HEK293 (cell line): ENCODE measurements at regions not wholly inside any gene's neighbourhood (a gene's known extent, or its start where the extent isn't known, plus 50 kb on each side); places are given as distances from the start of the nearest gene placed in this dataset.
"Not testable (repeated sequence)": the region's sequence is repeated elsewhere in the genome, so short reads cannot be mapped to it uniquely, and the experiment has no call there.

Experiments used
- CTCF ChIA-PET: fragments of 350-600 bp; formaldehyde crosslinking; extraction: SDS; loops from one replicate; lab custom pipeline; 2021; ENCODE audit warnings: antibody characterized with exemption; lab: Yijun Ruan, JAX
- POLR2A ChIA-PET: fragments of 300-600 bp; formaldehyde crosslinking; extraction: SDS; loops from one replicate; lab custom pipeline; 2020; ENCODE audit warnings: antibody characterized with exemption, inconsistent platforms; lab: Yijun Ruan, JAX
- H3K27ac ChIP-seq: fragments of 200-500 bp; sonication (Bioruptor generic); 2 replicates; pipeline ENCODE4 v1.5.1; 2014; ENCODE audit warnings: low read depth, low read length, control low read depth, inconsistent platforms; ENCODE audit errors: extremely low read depth
- H3K36me3 ChIP-seq, 2 experiments: fragments of 200-500 bp in 1 of 2; sonication (Bioruptor generic) in 1 of 2; 1 replicate in 1 of 2; 2 replicates in 1 of 2; pipeline ENCODE4 v1.5.1; 2014 to 2017; ENCODE audit warnings: inconsistent platforms in 2 of 2, low read length in 2 of 2; ENCODE audit not compliant: control insufficient read depth in 2 of 2, insufficient read depth in 1 of 2
- H3K4me1 ChIP-seq: fragments of 200-500 bp; sonication (Bioruptor generic); 2 replicates; pipeline ENCODE4 v1.5.1; 2014; ENCODE audit warnings: mild to moderate bottlenecking, low read length, inconsistent platforms; ENCODE audit not compliant: control insufficient read depth, insufficient read depth
- H3K4me3 ChIP-seq: 2 replicates; pipeline ENCODE4 v1.5.1; 2011; ENCODE audit warnings: low read depth, mild to moderate bottlenecking, control low read depth, low read length, moderate library complexity
- H3K9me3 ChIP-seq: fragments of 200-500 bp; sonication (Bioruptor generic); 2 replicates; pipeline ENCODE4 v1.5.1; 2014; ENCODE audit warnings: low read depth, low read length, inconsistent platforms; ENCODE audit not compliant: control insufficient read depth, insufficient read depth
- KLF1 ChIP-seq: fragments of 450-650 bp; formaldehyde crosslinking; IDR thresholded peaks from 2 replicates; pipeline ENCODE4 v1.5.1; 2016; ENCODE audit warnings: missing biosample characterization, missing genetic modification characterization
- PRDM1 ChIP-seq: fragments of 450-650 bp; formaldehyde crosslinking; IDR thresholded peaks from 2 replicates; pipeline ENCODE4; 2016; ENCODE audit warnings: missing biosample characterization, missing genetic modification characterization
- RBAK ChIP-seq: fragments of 450-650 bp; formaldehyde crosslinking; IDR thresholded peaks from 2 replicates; pipeline ENCODE4 v1.5.1; 2016; ENCODE audit warnings: missing biosample characterization, missing genetic modification characterization
- SETDB1 ChIP-seq: IDR thresholded peaks from one replicate; pipeline ENCODE4 v1.6.1; 2017; ENCODE audit warnings: mild to moderate bottlenecking, low read length, moderate library complexity, mixed read lengths; ENCODE audit not compliant: insufficient read length
- SP3 ChIP-seq: fragments of 450-650 bp; formaldehyde crosslinking; IDR thresholded peaks from 2 replicates; pipeline ENCODE4 v1.5.1; 2016; ENCODE audit warnings: missing biosample characterization, missing genetic modification characterization
- ZBTB49 ChIP-seq: fragments of 450-650 bp; formaldehyde crosslinking; IDR thresholded peaks from 2 replicates; pipeline ENCODE4 v1.5.1; 2016; ENCODE audit warnings: missing biosample characterization, missing genetic modification characterization, low read depth
- ZNF114 ChIP-seq: fragments of 450-650 bp; formaldehyde crosslinking; IDR thresholded peaks from 2 replicates; pipeline ENCODE4 v1.5.0; 2017; ENCODE audit warnings: missing biosample characterization, missing genetic modification characterization
- ZNF148 ChIP-seq: fragments of 450-650 bp; formaldehyde crosslinking; IDR thresholded peaks from 2 replicates; pipeline ENCODE4 v1.5.0; 2017; ENCODE audit warnings: missing biosample characterization, missing genetic modification characterization, borderline replicate concordance
- ZNF169 ChIP-seq: fragments of 450-650 bp; formaldehyde crosslinking; IDR thresholded peaks from 2 replicates; pipeline ENCODE4 v1.5.1; 2016; ENCODE audit warnings: missing biosample characterization, missing genetic modification characterization
- ZNF2 ChIP-seq: fragments of 450-650 bp; formaldehyde crosslinking; IDR thresholded peaks from 2 replicates; pipeline ENCODE4 v1.5.1; 2016; ENCODE audit warnings: missing biosample characterization, missing genetic modification characterization
- ZNF239 ChIP-seq: fragments of 450-650 bp; formaldehyde crosslinking; IDR thresholded peaks from 2 replicates; pipeline ENCODE4 v1.5.1; 2016; ENCODE audit warnings: missing biosample characterization, missing genetic modification characterization
- ZNF280D ChIP-seq: fragments of 450-650 bp; formaldehyde crosslinking; IDR thresholded peaks from 2 replicates; pipeline ENCODE4 v1.5.1; 2016; ENCODE audit warnings: missing biosample characterization, missing genetic modification characterization
- ZNF404 ChIP-seq: fragments of 450-650 bp; formaldehyde crosslinking; IDR thresholded peaks from 2 replicates; pipeline ENCODE4 v1.5.1; 2017; ENCODE audit warnings: missing biosample characterization, missing genetic modification characterization
- ZNF513 ChIP-seq: fragments of 450-650 bp; IDR thresholded peaks from 2 replicates; pipeline ENCODE4 v1.5.1; 2018; ENCODE audit warnings: missing biosample characterization, missing genetic modification characterization
- ZNF704 ChIP-seq: fragments of 450-650 bp; formaldehyde crosslinking; IDR thresholded peaks from 2 replicates; pipeline ENCODE4 v1.5.1; 2016; ENCODE audit warnings: missing biosample characterization, missing genetic modification characterization
- ZNF776 ChIP-seq: fragments of 450-650 bp; formaldehyde crosslinking; IDR thresholded peaks from 2 replicates; pipeline ENCODE4 v1.5.0; 2017; ENCODE audit warnings: missing biosample characterization, missing genetic modification characterization, borderline replicate concordance
- ZSCAN30 ChIP-seq: fragments of 450-650 bp; IDR thresholded peaks from 2 replicates; pipeline ENCODE4 v1.5.1; 2018; ENCODE audit warnings: missing biosample characterization, mild to moderate bottlenecking, missing genetic modification characterization, moderate library complexity
- ZXDB ChIP-seq: fragments of 450-650 bp; formaldehyde crosslinking; IDR thresholded peaks from 2 replicates; pipeline ENCODE4 v1.5.1; 2016; ENCODE audit warnings: missing biosample characterization, missing genetic modification characterization

GRCh38 chr13:66076417-66076816, 1153.7 kb downstream of the PCDH9 start:
- Histone ChIP-seq H3K27ac (no peak overlapping the region), H3K36me3 (no peaks in the 10 kb centered on the region), H3K4me3 (no peak overlapping the region), H3K4me1 (no peaks in the 10 kb centered on the region), H3K9me3 (no peaks in the 10 kb centered on the region)
- ChIA-PET POLR2A (no interaction called here), CTCF (no interaction called here)
- TF ChIP-seq ZNF2 (tag by site-specific recombination) = no peak
- TF ChIP-seq ZNF114 (tag by site-specific recombination) = no peak
- no peak for TF ChIP-seq ZXDB (tag by site-specific recombination)
- no peak for TF ChIP-seq ZNF704 (tag by site-specific recombination)

GRCh38 chr13:66074018-66074615, 1156.0 kb downstream of the PCDH9 start:
- Histone ChIP-seq H3K27ac (no peak overlapping the region), H3K9me3 (no peaks in the 10 kb centered on the region), H3K4me1 (no peaks in the 10 kb centered on the region), H3K36me3 (no peaks in the 10 kb centered on the region), H3K4me3 (no peak overlapping the region)
- ChIA-PET CTCF (no interaction called here), POLR2A (no interaction called here)
- no peak for TF ChIP-seq ZNF169
- TF ChIP-seq SP3 (tag by site-specific recombination) = no peak
- TF ChIP-seq ZNF776 (tag by site-specific recombination) = no peak

GRCh38 chr13:66072097-66072496, 1158.0 kb downstream of the PCDH9 start:
- POLR2A ChIA-PET, H3K4me1 ChIP-seq, CTCF ChIA-PET, H3K36me3 ChIP-seq, H3K27ac ChIP-seq, H3K4me3 ChIP-seq, H3K9me3 ChIP-seq: not testable (repeated sequence)

- Histone ChIP-seq H3K4me3 (no peak overlapping the region), H3K4me1 (no peaks in the 10 kb centered on the region), H3K27ac (no peak overlapping the region), H3K9me3 (no peaks in the 10 kb centered on the region), H3K36me3 (no peaks in the 10 kb centered on the region)
- POLR2A ChIA-PET = no interaction called here
- CTCF ChIA-PET = no interaction called here
- TF ChIP-seq ZNF513 (tag by site-specific recombination) = no peak
- TF ChIP-seq ZNF239 = no peak
- no peak for TF ChIP-seq ZBTB49
- no peak for TF ChIP-seq PRDM1 (tag by site-specific recombination)
- TF ChIP-seq ZNF148 (tag by site-specific recombination) = no peak
- no peak for TF ChIP-seq ZNF404 (tag by site-specific recombination)
- TF ChIP-seq ZNF280D (tag by site-specific recombination) = no peak
- no peak for TF ChIP-seq KLF1
- no peak for TF ChIP-seq RBAK (tag by site-specific recombination)
- TF ChIP-seq ZNF169 = no peak
- no peak for TF ChIP-seq ZSCAN30
- TF ChIP-seq SETDB1 = no peak
These were observed 1158.5 kb downstream of the PCDH9 start for GRCh38 chr13:66071608-66072007.
